GM18909 (cell line): ENCODE measurements at regions not wholly inside any gene's neighbourhood (a gene's known extent, or its start where the extent isn't known, plus 50 kb on each side); places are given as distances from the start of the nearest gene placed in this dataset.
"Not testable (repeated sequence)": the region's sequence is repeated elsewhere in the genome, so short reads cannot be mapped to it uniquely, and the experiment has no call there.

Experiments used
- ATAC-seq: cut with Tn5 transposase; IDR thresholded peaks from one replicate; pipeline ENCODE4 v1.9.1; 2021; ENCODE audit warnings: mild to moderate bottlenecking; ENCODE audit not compliant: unreplicated experiment, poor library complexity

DNA sequence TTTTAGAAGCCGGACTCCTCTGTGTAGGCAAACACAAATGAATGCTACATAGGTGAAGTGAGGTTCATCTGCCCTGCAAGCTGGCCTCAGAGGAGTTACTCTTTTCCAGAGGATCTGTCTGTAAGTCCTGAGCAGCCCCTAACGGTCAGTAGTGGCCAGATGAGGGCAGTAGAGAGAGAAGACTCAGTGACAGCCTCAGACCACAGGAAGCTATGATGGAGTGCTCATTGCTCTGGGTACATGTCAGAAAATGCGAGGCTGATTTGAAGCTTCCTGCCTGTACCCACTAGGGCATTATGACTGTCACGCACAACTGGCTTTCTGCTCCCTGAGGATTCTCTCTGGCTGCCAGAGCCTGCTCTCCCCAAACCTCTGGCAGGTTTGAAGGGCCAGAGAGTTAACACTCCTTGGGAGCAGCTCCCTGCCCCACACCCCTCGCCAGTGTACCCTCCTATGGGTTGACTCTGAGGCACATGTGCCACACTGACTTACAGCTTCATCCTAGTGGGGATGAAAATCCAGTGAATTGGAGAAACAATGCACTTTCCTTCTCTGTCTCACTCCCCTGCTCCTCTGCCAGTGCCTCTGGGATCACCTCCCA lies 141.5 kb downstream of the GABRG2 start:
- ATAC-seq = peak; percentile 96

DNA sequence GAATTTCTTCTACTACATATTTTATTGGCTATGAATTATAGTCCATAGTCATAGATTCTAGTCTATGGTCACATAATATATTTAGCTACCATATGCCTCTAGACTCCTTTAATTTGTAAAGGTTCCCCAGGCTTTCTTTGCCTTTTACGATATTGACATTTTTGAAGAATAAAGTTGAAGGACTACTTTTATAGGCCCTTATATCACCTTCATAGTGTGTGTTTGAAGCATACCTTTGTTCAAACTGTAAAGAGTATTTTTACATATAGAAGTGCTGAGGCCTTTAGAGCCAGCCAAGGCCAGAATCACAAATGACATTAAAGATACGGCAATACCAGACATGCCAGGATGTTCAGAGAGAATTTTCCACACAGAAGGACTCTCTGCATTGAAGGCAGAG lies 147.0 kb downstream of the GABRG2 start:
- ATAC-seq = no peak

DNA sequence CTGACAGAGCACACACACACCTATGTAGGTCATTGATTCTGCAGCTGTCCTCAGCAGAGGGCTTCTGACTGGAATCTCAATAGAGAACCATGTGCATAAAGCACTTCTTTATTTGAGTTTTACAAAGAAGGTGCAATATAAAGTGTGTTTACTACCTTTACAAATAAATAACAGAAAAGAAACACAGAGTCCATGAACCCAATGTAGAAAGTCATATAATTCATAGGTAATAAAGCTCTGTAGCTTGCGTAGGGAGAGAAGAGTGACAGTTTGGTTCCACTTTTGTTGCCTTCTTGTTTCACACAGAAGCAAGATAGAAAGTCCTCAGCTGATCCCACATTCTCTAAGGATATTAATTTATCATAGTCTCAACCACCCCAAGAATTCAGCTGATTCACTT lies 149.5 kb downstream of the GABRG2 start:
- ATAC-seq = no peak

DNA sequence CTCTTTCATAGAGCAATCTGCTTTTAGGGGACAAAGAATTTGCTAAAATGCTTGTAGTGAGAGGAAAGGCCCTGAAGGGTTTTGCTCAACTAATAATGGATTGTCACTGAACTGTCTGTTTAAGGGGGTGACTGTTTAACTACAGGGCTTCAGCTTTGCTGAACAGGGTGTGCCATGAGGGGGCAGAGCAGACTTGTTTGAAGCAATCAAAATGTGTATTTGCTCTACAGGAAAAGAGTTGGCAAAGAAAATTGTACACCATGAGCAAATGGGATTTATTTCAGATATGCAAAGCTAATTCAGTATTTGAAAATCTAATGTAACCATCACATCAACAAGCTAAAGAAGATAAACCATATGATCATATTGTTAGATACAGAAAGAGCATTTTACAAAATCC lies 154.3 kb downstream of the GABRG2 start:
- ATAC-seq = no peak

DNA sequence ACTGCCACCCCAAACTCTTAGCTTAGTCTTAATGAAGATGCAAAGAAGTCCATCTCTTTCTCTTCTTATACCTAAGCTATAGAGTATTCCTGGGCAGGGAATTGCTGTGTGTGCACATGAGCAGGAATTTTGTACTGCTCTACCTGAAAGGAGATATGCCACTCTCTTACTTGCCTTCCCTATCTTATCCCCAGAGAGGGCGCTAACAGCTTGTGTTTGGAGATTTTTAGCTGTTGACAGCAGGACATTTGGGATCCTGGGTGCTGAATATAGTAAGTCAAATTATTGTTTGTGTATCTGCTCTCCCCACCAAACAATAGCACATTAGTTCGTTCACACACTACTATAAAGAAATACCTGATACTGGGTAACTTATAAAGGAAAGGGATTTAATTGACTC lies 159.5 kb downstream of the GABRG2 start:
- no peak for ATAC-seq

DNA sequence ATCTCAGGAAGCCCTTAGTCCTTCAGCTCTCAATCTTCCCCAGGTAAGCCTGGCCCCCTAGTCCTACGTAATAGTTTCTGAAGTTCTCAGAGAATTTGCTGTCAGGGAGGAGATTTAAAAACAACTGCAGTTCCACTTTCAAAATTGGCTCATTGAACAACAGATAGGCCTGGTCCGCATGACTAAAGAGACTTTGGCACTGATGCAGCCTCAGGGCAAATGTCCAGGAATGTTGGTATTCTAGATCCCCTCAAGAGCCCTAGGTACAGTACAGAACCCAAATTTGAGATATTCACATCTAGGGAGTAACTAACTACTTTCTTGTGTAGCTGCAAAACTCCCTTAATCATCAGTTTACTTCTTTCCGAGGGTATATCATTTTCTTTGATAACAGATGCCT lies 162.8 kb downstream of the GABRG2 start:
- no peak for ATAC-seq

DNA sequence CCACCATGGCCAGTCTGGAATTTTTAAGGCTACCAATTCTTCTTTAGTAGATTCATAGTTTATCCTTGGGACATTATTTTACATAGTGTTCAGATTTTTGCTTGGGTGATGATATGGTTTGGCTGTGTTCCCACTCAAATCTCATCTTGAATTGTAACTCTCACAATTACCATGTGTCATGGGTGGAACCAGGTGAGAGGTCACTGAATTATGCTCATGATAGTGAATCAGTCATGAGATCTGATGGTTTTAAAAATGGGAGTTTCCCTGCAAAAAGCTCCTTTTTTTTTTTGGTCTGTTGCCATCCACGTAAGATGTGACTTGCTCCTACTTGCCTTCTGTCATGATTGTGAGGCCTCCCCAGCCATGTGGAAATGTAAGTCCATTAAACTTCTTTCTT lies 163.9 kb downstream of the GABRG2 start:
- no peak for ATAC-seq

DNA sequence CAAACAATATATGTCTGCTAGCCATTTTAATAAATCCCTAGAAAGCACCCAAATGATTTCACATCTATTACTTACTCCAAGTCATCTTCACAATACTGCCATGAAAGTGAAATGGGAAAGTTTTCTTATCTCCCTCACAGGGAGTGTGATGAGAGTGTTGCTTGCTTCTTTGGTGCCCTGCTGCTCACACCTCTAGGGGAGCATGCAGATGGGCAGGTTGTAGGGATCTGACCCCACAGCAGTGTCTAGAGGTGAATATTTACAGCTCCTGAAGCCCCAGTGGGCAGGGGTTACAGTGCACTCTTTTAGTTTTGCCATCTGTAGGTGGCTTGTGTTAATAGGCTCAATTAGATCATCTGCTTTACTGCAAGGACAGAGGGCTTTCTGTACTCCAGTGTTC lies 173.2 kb downstream of the GABRG2 start:
- no peak for ATAC-seq

DNA sequence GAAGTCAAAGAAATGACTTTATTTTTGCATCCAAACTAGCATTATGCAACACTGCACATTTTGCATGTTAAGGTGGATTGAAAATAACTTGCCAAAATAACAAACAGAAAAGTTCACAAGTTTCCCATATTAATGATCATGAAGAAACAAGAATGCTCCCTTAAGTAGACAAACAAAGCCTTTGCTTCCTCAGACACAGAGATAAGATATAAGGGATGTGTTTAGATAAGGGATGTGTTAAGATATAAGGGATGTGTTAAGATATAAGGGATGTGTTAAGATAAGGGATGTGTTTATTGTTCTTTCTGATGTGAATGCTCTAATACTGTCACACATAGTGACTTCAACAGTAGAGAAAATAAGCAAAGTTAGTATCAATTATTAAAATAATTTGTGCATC lies 174.8 kb downstream of the GABRG2 start:
- ATAC-seq = no peak

DNA sequence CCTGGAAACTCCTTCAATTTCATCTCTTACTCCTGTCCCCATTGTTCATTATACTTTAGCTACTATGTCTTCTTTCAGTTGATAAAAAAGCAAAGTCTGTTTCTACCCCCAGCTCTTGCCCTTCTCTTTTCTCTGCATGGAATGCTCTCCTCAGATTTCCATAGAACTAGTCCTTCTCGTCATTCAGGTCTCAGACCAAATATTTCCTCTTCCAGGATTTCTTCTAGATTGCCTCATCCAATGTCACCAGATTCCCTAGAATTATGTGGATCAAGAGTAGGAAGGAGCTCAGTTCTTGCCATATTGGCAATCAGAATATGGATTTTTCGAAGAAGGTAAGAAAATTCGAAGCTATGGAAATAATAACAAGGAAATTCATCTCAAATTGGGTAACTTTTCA lies 176.1 kb downstream of the GABRG2 start:
- ATAC-seq = no peak

DNA sequence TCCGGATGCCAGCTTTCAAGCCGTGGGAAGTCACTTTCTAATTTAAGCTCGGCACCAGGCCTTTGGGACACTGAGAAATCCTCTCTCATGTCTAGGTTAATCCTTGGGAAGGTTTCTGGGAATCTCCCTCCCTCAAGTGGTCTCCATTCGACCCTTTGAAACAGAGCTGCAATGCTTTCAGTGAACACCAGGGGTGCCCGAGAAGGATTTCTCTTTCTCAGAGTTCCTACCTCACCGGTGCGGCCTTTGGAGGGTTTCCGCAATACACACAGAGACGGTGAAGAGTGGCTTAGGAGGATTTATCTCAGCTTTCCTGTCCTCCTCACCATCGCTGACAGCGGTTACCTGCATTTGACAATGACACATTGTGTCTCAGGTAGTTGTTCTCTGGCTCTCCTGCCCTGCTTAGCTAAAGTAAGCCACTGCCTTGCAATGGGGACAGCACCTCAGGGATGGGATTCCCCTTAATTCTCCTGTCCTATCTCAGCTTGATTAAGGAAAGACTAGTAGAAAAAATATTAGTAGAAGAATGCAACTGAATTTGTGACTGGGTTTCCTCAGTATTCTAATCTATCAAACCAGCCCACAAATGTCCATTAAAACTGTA lies 180.6 kb downstream of the GABRG2 start:
- no peak for ATAC-seq

DNA sequence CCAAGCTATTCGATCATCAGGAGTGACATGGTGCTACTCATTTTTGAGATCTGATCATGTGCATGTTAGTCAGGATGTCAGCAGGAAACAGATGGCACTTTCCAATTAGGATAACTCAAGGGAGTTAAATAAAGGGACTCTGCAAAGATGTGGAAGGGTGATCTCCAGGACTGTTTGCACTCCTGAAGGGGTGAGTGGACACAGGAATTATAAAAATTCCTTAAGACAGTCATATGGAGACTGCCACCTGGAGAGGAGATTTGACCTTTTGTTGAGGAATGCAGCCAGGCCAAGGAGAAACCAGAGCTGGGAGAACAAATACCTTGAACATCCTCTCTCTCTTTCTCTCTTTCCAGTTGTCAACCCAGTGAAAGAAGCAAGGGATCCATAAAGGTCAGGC lies 189.1 kb downstream of the GABRG2 start:
- no peak for ATAC-seq

DNA sequence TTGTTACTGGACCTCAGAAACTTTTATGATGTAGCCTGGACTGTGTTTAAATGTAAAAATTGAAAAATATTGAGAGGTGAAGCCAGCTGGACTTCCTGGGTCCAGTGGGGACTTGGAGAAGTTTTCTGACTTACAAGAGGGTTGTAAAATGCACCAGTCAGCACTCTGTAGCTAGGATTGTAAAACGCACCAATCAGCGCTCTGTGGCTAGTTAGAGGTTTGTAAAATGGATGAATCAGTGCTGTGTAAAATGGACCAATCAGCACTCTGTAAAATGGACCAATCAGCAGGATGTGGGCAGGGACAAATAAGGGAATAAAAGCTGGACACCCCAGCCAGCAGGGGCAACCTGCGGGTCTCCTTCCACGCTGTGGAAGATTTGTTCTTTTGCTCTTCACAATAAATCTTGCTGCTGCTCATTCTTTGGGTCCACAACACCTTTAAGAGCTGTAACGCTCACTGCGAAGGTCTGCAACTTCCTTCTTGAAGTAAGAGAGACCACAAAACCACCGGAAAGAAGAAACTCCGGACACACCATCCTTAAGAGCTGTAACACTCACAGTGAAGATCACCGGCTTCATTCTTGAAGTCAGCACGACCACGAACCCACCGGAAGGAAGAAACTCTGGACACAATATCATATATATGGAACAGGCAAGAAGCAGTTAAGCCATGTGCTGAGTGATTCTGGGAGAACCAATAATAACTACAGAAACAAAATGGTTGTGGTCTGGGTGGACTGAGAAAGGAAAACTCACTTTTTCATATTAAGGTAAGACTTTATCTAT lies 201.3 kb downstream of the GABRG2 start:
- peak; percentile 67 for ATAC-seq

DNA sequence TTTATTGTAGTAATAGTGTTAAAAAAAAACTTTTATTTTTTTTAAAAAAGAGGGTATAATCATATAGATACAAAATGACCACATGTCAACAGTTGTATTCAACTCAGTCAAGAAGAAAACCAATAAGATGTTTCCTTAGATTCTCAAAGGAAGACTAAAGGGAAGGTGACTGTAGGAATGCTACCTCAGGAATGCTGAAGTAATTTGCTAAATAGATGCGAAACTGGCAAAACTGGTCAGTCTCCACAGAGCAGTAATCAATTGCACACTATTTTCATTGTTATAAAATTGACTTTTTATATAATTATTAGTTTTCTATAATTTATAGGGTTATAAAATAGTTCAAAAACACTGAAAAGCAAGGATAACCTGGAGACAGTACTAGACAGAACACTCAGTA lies 204.8 kb downstream of the GABRG2 start:
- ATAC-seq = no peak

DNA sequence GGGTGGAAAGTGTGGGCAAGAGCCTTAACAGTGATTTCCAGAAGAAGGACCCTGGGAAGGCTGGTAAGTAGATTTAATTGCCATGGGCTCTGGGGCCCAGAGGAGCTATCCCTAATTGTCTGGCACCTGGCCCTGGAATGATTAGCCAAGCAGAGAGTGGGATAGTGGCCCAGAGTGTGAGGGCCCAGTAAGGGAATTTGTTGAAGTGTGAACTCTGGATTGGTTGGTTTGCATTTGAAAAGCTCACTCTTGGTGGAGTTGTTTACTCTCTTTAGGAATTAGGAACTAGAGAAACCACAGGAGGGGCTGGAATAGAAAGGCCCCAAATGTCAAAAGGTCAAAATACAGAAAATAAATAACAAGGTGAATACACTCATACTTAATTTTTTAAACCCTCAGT lies 207.1 kb downstream of the GABRG2 start:
- no peak for ATAC-seq

DNA sequence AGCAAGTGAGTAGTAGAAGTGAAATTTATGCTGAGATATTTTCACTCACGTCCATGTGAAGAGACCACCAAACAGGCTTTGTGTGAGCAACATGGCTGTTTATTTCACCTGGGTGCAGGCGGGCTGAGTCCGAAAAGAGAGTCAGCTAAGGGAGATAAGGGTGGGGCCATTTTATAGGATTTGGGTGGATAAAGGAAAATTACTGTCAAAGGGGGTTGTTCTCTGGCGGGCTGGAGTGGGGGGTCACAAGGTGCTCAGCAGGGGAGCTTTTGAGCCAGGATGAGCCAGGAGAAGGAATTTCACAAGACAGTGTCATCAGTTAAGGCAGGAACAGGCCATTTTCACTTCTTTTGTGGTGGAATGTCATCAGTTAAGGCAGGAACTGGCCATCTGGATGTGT lies 207.8 kb downstream of the GABRG2 start:
- ATAC-seq = not testable (repeated sequence)

DNA sequence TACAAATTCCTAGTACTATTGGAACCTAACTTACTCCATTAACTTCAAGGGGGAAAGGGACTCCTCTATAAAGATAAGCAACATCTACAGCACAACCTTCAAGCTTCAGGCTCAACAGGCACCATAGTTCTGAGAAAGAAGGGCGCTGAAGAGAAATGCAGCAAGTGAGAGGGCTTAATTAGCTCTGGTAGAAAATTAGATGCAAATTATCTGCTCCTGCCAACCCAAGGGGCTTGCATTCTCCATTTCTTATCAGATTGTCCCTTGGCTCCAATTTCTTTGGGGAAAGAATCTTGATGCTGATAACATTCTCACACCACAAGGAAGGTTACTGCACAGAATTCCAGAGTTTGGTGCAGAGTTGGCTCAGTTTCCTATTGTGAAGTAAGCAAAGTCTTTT lies 214.6 kb downstream of the GABRG2 start:
- ATAC-seq = no peak

DNA sequence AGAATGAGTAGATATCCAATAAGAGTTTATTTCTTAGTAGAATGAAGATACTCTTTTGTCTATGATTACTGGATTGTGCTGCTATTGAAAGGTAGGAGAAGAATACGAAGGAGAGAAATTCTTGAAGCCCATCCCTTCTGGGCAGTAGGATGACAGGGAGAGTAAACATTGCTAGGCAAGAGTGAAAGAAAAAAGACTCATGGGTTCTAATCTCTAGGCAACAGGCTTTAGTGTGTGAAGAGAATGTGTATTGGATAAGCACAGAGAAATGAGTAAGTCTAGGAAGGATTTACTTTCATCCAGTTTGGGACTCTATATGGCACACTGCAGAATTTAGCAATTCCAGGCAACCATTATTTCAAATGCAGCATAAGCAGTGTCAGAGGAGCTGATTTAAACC lies 216.0 kb downstream of the GABRG2 start:
- ATAC-seq = no peak

DNA sequence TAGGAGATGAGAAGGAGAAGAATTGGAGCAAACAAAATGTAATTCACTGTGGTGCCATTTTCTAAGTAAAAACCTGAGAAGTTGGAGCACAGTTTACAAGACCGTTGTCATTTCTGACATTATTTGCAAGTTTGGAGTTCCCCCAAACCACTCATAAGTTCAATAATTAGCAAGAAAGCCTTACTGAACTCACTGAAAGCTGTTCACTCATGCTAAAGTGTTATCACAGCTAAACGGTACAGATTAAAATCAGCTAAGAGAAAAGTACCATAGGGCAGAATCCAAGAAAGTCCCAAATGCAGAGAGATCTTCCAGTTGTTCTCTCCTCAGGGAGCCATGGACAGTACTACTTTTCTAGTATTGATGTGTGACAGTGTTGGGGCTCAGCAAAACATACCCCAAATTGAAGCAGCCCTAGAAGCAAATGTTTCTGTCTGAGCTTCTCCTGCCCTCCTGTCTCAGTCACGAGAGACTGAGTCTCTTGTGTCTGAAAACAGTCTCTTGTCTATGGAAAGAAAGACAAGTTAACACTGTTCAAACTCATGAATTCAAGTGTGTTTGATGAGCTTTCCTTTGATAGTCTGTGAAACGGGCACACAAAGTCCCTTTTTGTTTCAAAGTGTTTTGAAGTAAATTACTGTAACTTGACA lies 221.2 kb downstream of the GABRG2 start:
- ATAC-seq = peak; percentile 82

DNA sequence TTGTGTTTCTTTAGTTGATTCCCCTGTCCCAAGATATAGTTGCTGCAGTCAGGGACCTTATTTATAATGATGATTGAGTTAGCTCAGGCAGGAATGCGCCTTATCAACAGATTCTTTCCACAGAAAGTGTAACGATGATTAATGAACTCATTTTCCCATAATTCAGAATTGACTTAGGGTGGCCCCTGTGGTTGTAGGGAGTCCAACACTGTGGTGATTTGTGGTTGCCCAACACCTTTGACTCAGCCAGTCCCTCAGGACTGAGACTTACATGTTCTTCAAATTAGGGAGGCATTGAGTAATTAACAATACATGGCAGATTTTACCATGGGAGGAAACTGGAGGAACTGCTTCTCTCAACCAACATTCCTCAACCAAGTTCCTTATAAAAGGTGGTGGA lies 221.9 kb downstream of the GABRG2 start:
- ATAC-seq = no peak

DNA sequence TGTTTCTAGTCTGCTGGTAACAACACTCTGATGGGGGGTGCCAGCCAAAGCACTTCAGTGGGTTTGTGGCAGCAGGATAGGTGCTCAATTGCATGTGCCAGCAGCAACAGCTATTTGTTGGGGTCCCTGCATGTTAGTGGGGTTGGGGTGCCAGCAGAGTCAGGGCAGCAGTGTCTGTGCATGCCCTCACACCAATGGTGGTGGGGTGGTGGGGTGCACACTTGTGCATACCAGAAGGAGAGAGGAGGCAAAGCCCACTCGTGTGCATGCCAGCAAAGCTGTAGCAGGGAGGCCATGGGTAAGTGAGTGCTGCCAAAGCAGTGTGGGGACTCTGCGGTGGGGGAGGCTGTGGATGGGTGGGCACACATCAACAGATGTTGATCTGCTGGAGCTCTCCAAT lies 232.2 kb downstream of the GABRG2 start:
- no peak for ATAC-seq
